ENCODE measurements at regions not wholly inside any gene's neighbourhood (a gene's known extent, or its start where the extent isn't known, plus 50 kb on each side); places are given as distances from the start of the nearest gene placed in this dataset.

- TF ChIP-seq POLR2A (IDR thresholded peaks at IDR 0.05; ENCODE audit: low read length) (no peak), GATA1 (IDR thresholded peaks at IDR 0.05; ENCODE audit: low read depth, low read length) (no peak)
Observed at GRCh38 chr20:12040261-12040660, 122.6 kb downstream of the BTBD3 start.
